Activated T-helper 1 cell treated with anti-CD3 and anti-CD28 coated beads, Interleukin-2, amount 50 U/mL, for 16 hours (primary cell): ENCODE measurements at regions not wholly inside any gene's neighbourhood (a gene's known extent, or its start where the extent isn't known, plus 50 kb on each side); places are given as distances from the start of the nearest gene placed in this dataset.
"Not testable (repeated sequence)": the region's sequence is repeated elsewhere in the genome, so short reads cannot be mapped to it uniquely, and the experiment has no call there.

Source experiments
- DNase-seq, 2 donors: peaks; one replicate each; pipeline ENCODE4 v3.0.0-alpha.2; 2020; ENCODE audit warnings: low read depth in 1 of 2, low spot score in 1 of 2

DNA sequence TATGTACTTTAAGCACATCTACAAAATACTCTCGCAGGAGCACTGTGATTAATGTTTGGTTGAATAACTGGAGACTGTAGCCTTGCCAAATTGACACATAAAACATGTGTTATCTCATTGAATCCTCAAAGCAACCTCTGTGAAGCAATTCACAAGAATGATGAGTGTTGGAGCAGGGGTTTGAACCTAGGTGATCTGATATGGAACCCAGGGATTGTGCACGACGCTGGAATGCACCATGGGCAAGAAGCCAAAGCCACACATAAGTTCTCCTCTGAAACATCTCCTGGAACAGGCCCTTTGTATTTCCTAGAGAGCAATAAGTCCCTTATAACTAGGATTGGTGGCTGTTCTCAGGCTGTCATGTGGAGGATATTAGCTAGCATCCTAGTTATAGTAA, 124.6 kb upstream of the IVNS1ABP start:
- no peak for DNase-seq

DNA sequence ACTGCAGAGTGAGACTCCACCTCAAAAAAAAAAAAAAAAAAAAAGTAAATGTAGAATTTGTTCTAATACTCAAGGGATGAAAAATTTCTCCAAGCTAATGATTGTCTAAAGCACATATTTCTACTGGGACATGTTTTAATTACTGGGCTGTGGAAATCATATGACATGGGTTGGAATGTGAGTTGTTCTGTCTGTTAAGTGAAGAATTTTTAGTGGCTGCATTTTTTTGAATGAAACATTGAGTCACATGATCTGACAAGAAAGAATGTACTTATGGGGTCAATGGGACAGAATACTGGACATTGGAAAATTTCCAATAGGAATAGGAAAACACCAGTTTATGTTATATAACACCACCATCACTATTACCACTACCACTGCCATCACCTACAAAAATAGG, 123.8 kb upstream of the IVNS1ABP start:
- no peak for DNase-seq

DNA sequence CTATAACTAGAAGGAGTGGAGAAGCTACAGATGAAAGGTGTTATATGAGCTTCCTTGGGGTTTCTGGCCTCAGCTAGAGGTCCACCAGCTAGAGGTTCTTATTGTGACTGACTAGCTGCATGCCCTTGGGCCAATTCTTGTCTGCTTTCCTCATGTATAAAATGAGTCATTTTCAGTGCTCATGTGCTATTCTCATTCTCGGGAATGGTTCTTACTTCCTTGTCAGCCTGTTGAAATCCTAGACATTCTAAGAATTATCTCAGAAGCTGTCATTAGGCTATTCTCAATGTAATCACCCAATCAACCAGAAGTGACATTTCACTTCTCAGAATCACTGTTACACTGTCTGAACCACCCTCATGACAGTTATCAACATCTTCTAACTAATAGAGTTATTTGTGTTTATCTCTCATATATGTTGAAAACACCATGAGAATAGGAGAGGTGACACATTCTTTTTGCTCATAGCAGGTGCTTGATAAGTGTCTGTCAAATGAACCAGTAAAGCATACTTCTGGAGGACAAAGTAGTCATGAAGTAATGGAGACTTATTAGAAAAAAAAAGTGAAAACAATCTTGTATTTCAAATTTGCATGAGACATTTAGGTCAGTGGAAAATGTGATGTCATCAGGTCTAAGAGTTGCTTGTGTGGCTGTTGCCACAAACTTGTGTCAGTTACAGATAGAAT, 122.8 kb upstream of the IVNS1ABP start:
- DNase-seq, result no peak

DNA sequence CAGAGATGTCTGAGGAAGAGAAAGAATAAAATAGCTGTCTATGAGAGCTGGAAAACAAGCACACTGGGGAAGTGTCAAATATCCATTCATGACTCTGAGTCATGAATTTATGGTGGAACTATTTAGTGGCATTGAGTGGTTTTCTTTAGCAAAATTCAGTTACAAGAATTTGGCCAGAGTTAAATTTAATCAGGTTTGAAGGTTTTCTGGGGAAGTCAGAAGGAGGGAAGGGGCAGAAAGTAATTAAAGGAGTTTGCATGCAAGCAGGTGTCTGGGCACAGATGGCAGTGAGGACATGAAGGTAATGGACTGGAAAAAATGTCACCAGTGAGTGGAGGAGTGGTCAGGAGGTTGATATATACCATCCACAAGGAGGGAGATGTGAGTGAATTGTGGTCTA, 121.9 kb upstream of the IVNS1ABP start:
- no peak for DNase-seq

DNA sequence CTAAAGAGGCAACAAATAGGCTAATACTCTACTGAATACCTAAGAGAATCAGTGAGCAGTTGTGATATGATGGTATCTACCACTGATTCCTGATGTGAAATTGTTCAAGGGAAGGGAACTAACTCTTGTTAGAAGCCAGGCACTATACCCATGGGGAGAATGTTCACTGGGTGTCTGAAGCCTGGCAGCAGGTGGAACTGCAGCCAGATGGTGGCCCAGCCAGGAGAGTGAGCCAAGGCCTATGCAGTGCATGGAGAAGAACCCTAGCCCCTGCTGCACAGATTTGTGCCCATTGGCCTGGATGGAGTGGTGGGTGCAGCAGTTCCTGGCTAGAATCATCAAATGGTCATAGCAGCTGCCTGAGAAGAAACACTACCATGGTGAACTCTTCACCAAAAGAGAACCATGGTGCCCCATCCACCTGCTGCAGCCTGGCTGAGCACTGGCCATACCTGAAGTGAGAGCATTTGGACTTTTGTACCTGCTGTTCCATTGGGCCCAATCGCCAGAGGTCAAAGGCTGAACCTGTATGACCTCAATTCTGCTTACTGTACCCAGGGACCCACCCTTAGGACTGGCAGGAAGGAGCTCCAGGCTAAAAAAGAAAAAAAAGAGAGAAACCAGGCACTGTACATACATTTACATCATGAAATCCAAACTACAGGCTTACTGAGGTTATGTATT, 118.8 kb upstream of the IVNS1ABP start:
- no peak for DNase-seq

DNA sequence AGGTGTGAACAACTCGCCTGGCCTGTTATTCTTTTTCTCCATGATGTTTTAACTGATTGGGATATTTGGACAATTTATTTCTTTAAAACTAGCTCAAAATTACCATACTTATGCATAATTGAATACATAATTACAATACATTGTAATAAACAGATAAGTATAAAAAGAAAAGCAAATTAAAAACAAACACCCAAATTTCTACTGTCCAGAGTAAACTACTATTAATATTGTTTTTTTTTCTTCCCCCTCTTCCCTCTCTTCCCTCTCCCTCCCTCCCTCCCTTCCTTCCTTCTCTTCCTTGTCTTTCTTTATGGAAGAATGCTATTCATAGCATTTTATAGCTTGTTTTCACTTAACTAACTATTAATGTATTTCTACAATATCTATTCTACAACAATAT, 117.7 kb upstream of the IVNS1ABP start:
- DNase-seq, result no peak

DNA sequence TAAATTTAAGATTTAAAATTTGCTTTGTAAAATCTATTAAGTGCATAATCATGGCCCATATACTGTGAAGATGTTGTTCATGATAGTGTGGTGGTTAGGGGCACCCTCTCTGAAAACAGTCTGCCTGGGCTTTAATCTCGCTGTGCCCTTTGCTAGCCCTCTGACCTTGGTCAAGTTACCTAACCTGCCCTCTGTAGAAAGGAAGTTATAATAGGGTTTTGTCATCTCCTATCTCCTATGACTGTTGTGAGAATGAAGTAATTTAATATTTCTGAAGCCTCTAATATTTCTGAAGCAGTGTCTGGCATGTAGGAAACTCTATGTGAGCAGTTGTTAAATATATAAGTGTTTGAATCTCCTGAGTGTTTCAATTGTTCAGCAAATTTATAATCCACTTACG, 116.6 kb upstream of the IVNS1ABP start:
- no peak for DNase-seq

DNA sequence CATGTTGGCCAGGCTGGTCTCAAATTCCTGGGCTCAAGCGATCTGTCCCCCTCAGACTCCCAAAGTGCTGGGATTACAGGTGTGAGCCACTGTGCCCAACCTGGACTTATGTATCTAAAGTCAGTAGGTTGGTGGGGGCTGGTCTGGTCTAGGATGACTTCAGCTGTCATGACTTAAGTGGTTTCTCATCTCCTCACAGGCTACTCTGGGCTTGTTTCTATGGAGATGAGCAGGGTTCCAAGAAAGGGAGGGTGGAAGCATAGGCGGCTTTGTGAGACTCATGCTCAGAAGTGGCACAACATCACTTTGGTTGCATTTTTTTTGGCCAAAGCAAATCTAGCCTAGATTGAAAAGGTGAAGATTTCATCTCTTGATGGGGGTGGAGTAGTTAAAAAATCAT, 115.9 kb upstream of the IVNS1ABP start:
- no peak for DNase-seq

DNA sequence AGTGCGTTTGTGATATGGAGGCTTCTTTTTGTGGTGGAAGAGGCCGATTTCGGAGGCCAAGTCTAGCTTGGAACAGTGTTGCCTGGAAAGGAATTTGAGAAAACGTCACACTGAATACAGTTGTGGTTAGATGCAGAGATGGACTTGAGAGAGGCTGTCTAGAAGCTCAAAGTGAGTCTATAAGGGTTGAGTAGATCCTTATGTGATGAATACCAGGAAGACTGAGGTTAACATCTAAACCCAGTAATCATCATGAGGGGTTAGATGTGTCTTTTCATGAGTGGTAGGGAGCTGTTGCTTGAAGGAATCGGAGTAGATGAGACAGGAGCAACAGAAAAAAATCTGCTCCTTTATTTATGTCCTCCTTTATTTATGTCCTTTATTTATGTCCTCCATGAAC, 114.6 kb upstream of the IVNS1ABP start:
- no peak for DNase-seq

DNA sequence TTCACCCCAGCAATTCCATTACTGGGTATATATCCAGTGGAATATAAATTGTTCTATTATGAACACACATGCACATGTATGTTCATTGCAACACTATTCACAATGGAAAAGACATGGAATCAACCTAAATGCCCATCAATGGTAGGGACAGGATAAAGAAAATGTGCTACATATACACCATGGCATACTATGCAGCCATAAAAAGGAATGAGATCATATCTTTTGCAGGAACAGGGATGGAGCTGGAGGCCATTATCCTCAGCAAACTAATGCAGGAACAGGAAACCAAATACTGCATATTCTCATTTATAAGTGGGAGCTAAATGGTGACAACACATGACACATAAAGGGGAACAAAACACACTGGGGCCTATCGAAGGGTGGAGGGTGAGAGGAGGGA, 112.6 kb upstream of the IVNS1ABP start:
- DNase-seq, result not testable (repeated sequence)

DNA sequence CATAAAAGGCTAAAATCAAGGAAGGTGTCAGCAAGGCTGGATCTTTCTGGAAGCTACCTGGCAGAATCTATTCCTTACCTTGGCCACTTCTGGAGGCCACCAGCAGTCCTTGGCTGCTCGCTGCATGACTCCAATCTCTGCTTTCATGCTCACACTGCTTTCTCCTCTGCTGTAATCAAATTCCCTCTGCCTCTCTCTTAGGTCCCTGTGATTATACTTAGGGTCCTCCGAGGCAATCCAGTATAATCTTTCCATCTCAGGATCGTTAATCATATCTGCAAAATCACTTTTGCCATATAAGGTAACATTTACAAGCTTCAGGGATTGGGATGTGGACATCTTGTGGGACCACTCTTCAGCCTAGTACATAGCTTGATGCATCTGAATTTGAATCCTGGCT, 110.7 kb upstream of the IVNS1ABP start:
- DNase-seq, result no peak

DNA sequence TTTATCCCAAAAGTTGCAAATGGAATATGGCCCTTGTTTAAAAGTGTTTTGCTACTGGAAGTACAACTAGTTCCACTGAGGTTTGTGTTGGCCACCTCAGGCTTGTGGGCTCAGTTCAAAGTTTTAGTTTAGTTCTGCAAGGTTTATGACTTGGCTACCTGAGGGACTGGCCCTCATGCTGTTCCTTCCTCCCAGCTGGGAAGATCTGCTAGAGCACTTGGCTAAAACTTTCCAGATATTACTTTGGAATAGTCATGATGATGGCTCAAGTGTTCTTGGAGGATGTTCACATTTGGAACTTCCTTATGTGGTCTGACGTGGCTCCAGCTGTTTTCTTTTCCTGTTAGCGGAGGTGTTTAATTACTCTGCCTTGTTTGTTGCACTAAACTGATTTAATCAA, 110.2 kb upstream of the IVNS1ABP start:
- DNase-seq, result no peak

DNA sequence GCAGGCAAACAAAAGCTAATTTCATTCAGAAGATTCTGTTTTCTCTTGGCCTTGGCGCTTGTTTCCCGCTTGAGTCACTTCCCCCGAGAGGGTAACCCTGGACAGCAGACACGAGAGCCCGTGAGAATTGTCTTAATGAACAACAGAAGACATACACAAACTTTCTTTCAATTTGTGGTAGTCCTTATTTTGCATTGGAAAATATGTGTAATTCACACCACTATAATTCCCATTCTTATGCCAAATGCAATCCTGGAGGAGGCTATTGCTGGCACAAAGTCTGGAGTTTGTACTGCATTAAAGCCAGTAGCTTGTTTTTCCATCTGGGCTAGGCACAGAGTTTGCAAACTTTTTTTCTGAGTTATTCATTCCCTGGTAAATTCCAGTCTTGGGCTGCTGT, 109.8 kb upstream of the IVNS1ABP start:
- no peak for DNase-seq

DNA sequence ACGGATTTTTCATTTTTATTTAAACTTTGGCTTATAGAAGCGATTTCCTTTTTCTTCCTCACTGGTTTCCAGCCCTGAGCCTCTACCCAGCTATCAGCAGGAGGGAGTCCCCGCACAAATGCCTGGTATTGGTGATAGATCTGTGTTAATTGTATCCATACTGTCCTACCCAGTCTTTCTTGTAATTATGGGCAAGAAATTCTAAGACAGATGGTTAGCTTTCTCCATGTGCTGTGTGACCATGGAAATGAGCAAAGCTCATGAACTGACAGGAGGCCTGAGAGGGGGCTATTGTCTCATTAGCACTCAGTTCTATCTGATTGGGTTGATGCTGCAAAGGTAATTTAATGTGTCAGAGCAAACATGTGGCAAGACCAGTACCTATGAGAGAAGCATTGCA, 108.1 kb upstream of the IVNS1ABP start:
- no peak for DNase-seq

DNA sequence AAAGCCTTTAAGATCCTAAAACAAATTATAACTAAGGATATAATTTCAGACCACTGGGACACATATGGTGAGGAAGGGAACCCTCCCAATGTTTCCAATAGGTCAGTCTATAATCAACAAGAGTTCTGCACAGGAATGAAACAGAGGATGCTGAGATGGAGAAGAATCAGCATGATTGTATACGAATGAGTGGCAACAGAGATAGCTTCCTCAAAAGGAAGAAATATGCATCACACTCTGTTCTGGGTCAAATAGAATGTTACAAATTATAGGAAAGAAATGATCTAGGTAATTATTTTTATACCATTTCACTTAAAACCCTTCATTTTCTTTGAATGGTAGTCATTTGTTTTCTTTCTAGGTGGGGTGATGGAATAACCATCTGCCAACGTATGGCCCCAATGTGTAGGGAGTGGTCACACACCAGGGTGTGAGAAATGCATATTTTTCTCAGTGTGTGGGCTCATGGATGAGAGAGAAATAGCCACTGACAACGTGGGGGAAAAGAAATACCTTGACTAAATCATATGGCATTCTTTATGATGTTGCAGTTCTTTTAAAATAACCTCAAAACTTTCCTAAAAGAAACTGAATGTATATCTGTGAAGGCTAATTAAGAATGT, 104.6 kb upstream of the IVNS1ABP start:
- DNase-seq, result no peak

DNA sequence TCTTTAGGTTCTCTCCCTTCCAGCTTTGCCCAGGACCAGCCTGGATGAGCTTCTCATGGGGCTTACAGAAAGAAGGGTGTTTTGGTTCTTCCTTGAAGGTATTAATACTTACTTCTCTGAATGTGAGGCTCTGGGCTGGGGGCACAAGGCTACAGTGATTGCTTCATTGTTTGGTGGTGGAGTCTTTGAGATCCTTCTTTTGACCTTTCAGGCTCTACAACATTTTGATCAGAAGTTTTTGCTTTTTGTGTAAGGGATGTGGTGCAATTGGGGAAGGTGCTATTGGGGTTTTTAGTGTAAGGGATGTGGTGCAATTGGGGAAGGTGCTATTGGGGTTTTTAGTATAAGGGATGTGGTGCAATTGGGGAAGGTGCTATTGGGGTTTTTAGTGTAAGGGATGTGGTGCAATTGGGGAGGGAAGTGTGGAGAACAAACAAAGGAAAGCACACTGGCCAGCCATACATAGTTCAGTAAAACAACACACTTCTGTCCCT, 103.6 kb upstream of the IVNS1ABP start:
- no peak for DNase-seq

DNA sequence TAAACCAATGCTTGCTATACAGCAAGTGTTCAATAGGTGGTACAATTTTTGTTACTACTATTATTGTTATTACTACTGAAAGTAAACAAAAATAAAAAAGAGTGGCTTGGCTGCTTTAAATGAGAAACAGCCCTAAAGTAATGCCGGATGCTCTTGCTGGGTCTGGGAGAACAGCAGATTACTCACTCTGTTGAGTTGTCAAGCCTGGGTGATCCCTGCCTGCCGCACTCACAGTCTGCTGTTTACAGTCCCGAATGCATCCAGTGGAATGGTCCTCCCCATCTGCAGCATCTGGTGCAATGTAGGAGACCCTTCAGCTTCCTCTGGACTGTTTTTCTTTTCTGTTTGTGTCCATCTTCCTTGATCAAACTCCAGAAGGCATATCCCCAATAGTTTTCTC, 102.7 kb upstream of the IVNS1ABP start:
- no peak for DNase-seq

DNA sequence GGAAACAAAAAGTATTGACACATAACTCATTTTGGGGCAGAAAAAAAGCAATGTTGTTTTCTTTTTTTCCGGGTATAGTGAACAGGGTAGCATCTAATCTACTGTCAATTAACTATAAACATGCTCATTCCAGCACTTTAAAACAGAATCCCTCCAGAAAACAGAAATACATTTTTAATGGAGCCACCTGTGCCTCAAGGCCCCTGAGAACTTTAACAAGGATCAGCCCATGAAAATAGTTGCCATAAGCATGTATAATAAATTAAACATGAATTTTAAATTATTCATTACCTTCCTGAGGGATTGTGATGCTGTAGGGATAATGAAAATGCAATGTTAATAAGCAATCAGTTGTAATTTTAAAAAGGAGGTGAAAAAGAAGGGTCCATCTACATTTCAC, 101.4 kb upstream of the IVNS1ABP start:
- DNase-seq, result no peak

DNA sequence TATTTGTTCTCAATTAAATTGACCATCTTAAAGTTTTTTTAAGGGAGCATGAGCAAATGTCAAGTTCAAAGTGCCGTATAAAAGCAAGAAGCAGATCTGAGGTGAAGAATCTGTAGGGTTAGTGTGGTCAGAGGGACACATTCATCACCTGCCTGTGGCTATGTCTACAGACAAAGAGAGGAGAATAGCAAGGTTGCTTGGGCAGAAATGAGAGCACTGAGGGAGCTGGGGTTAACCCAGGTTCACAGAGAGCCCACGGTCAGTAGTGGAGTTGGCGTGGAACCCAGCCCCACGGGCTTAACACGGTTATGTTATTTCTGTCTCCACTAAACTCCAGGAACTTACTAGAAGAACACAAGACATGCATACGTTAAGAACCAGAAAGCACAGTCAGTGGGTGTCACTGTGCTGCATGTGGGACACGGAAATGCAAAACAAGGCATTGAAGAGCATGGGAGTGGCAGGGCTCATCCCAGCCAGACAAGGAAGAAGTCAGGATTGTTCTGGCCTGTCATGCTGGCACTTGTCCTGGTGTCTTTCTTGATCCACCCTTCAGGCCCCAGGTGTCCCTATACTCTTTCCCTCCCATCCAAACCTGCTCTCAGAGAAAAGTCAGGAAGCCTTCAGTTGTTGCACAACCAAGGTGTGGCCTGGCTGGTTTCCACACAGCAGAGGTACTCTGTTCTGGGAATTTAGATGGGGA, 95.5 kb upstream of the IVNS1ABP start:
- DNase-seq, result no peak

DNA sequence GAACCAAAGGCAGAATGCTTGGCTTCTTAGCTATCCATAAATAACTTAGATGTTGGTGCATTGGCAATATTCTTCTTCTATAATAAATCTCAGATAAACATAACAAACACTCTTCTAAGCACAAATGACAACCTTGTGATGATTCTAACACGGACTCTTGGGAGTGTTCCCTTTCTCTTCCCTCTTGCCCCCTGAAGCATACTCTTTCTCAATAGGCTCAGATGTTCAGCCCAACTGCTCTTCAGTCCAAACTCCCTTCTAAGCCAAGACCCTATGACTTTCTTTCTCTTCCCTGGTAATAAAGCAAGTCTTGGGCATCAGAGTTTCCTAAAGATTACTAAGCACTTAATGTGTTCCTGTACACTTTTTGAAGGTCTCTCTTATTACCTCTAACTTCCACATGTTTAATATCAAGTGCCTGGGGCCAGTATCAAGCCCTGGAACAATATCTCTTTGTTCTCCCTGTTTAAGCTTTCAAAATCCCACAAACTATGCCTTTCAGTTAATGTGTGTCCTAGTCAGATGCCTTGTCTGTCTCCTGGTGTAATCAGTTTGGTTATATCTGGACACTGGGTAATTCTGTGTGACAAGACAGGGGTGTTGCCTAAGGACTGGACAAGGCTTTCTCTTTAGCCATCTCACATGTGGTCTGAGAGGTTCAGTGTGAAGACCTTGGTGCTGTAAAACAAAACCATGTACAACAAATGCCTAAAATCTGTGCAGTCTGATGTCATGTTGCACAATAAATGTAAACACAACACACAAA, 92.9 kb upstream of the IVNS1ABP start:
- DNase-seq, result no peak

DNA sequence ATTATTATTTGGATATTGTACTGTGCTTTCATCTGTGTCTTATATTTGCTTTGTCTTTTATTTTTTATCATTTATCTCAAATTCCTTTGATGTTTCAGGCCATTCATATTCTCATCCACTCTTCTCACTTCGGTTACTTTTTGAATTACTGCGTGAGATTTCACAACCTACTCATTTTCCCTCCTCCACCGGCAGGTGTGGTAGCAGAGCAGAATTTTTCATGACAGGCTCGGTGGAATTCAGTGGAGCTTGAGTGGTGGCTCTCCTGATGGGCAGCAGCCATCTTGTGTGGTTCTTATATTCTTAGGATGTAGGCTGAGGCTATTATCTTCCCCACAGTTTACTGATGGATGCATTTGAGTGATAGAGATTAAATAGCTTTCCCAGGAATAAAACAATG, 92.3 kb upstream of the IVNS1ABP start:
- DNase-seq, result no peak
